Peyer's patch (tissue), 4 donors: ENCODE measurements at regions not wholly inside any gene's neighbourhood (a gene's known extent, or its start where the extent isn't known, plus 50 kb on each side); places are given as distances from the start of the nearest gene placed in this dataset.

ENCODE experiments used
- DNase-seq, 3 donors: peaks; one replicate each; pipeline ENCODE4 v3.0.0-alpha.2; 2017 to 2019
- H3K27ac ChIP-seq, 4 donors: fragments of 200-600 bp; sonication (generic); one replicate each; pipeline ENCODE4 v1.5.1; 2016 to 2019
- H3K27me3 ChIP-seq, 2 donors: fragments of 200-600 bp; sonication (generic); one replicate each; pipeline ENCODE4 v1.5.1; 2019
- H3K36me3 ChIP-seq, 3 donors: fragments of 200-600 bp; sonication (generic); one replicate each; pipeline ENCODE4 v1.5.1; 2016 to 2019
- H3K4me1 ChIP-seq, 4 donors: fragments of 200-600 bp; sonication (generic); one replicate each; pipeline ENCODE4 v1.5.1; 2016 to 2019
- H3K4me3 ChIP-seq, 4 donors: fragments of 200-600 bp; sonication (generic); 1 replicate in 3 of 4; 2 replicates in 1 of 4; pipeline ENCODE4 v1.5.1; 2016 to 2019; ENCODE audit warnings: mild to moderate bottlenecking in 1 of 4
- H3K9me3 ChIP-seq, 4 donors: fragments of 200-600 bp; sonication (generic); one replicate each; pipeline ENCODE4 v1.5.1; 2016 to 2019; ENCODE audit warnings: mild to moderate bottlenecking in 1 of 4
- CTCF ChIP-seq, 6 experiments: fragments of 450-650 bp in 4 of 6; fragments of 200-600 bp in 2 of 6; sonication (generic) in 1 of 6; IDR thresholded peaks; one replicate each; pipeline ENCODE4 v1.5.1; 2017 to 2019; ENCODE audit warnings: antibody characterized with exemption in 6 of 6, mild to moderate bottlenecking in 3 of 6, moderate library complexity in 1 of 6
- POLR2A ChIP-seq, 2 donors: fragments of 450-650 bp; IDR thresholded peaks; one replicate each; pipeline ENCODE4 v1.5.1; 2017; ENCODE audit warnings: antibody characterized with exemption in 2 of 2, mild to moderate bottlenecking in 2 of 2, moderate library complexity in 2 of 2

- Histone ChIP-seq H3K36me3 (no peaks in the 10 kb centered on the region), H3K4me1 (no peaks in the 10 kb centered on the region), H3K9me3 (no peaks in the 10 kb centered on the region), H3K27me3 (no peaks in the 10 kb centered on the region), H3K4me3 (no peak overlapping the region), H3K27ac (no peak overlapping the region)
- DNase-seq = no peak
- no peak for TF ChIP-seq POLR2A (IDR thresholded peaks at IDR 0.05)
- no peak for TF ChIP-seq CTCF (IDR thresholded peaks at IDR 0.05)
Measured at GRCh38 chr4:177860171-177860570, 417.9 kb upstream of the AGA start.

GRCh38 chr4:177861551-177862094, 419.4 kb upstream of the AGA start:
- DNase-seq = no peak
- H3K4me3 ChIP-seq = no peak overlapping the region
- H3K36me3 ChIP-seq = no peaks in the 10 kb centered on the region
- H3K9me3 ChIP-seq = no peaks in the 10 kb centered on the region
- H3K27ac ChIP-seq = no peak overlapping the region
- no peaks in the 10 kb centered on the region for H3K27me3 ChIP-seq
- H3K4me1 ChIP-seq = no peaks in the 10 kb centered on the region
- TF ChIP-seq CTCF (IDR thresholded peaks at IDR 0.05) (no peak), POLR2A (IDR thresholded peaks at IDR 0.05) (no peak)

GRCh38 chr4:177862541-177863176, 420.4 kb upstream of the AGA start:
- TF ChIP-seq POLR2A (IDR thresholded peaks at IDR 0.05) (no peak), CTCF (IDR thresholded peaks at IDR 0.05) (no peak)
- H3K4me3 ChIP-seq = no peak overlapping the region
- H3K4me1 ChIP-seq = no peaks in the 10 kb centered on the region
- H3K27ac ChIP-seq = no peak overlapping the region
- no peaks in the 10 kb centered on the region for H3K9me3 ChIP-seq
- no peak for DNase-seq
- no peaks in the 10 kb centered on the region for H3K27me3 ChIP-seq
- H3K36me3 ChIP-seq = no peaks in the 10 kb centered on the region

GRCh38 chr4:177879851-177880250, 437.6 kb upstream of the AGA start:
- TF ChIP-seq POLR2A (IDR thresholded peaks at IDR 0.05) = no peak
- no peak for TF ChIP-seq CTCF (IDR thresholded peaks at IDR 0.05)
- Histone ChIP-seq H3K4me1 (no peaks in the 10 kb centered on the region), H3K36me3 (no peaks in the 10 kb centered on the region), H3K9me3 (no peaks in the 10 kb centered on the region), H3K27ac (no peak overlapping the region), H3K4me3 (no peak overlapping the region), H3K27me3 (no peaks in the 10 kb centered on the region)
- DNase-seq = no peak

- H3K36me3 ChIP-seq = no peaks in the 10 kb centered on the region
- no peak for DNase-seq
- no peaks in the 10 kb centered on the region for H3K9me3 ChIP-seq
- H3K27ac ChIP-seq = no peak overlapping the region
- no peaks in the 10 kb centered on the region for H3K27me3 ChIP-seq
- no peak for TF ChIP-seq CTCF (IDR thresholded peaks at IDR 0.05)
- TF ChIP-seq POLR2A (IDR thresholded peaks at IDR 0.05) = no peak
- no peaks in the 10 kb centered on the region for H3K4me1 ChIP-seq
- no peak overlapping the region for H3K4me3 ChIP-seq
Measured at GRCh38 chr4:177895136-177895535, 452.9 kb upstream of the AGA start.
